IMR-90 (cell line): ENCODE measurements at regions not wholly inside any gene's neighbourhood (a gene's known extent, or its start where the extent isn't known, plus 50 kb on each side); places are given as distances from the start of the nearest gene placed in this dataset.

Source experiments
- ATAC-seq: fragments of 200-7000 bp; cut with Tn5 transposase; 2 replicates; pipeline ENCODE4 v1.9.1; 2020; ENCODE audit warnings: low read depth, mild to moderate bottlenecking, moderate library complexity
- BruUV-seq: library from RNA; stranded (reverse); fragments of 400-500 nt; replicated peaks from 2 replicates; lab custom pipeline; 2021; lab: Mats Ljungman, UMichigan
- CTCF ChIA-PET: fragments of 300-600 bp; formaldehyde crosslinking; extraction: SDS; loops from one replicate; lab custom pipeline; 2021; ENCODE audit warnings: antibody characterized with exemption; lab: Yijun Ruan, JAX
- POLR2A ChIA-PET: fragments of 300-600 bp; sonication (Branson Sonifier 250); formaldehyde crosslinking; loops from one replicate; lab custom pipeline; 2022; ENCODE audit warnings: antibody characterized with exemption; ENCODE audit not compliant: unreplicated experiment; lab: Charles Lee
- DNase-seq: peaks from one replicate; pipeline ENCODE4 v3.0.0; 2013
- H2AFZ ChIP-seq: replicated peaks from 2 replicates; pipeline ENCODE3; 2013; ENCODE audit warnings: low read length, mild to moderate bottlenecking; ENCODE audit not compliant: poor library complexity
- H2AK5ac ChIP-seq: 2 replicates; pipeline ENCODE4 v1.6.1; 2013; ENCODE audit warnings: low read depth, low read length, inconsistent platforms
- H2AK9ac ChIP-seq: replicated peaks from 2 replicates; pipeline ENCODE3; 2013; ENCODE audit warnings: mild to moderate bottlenecking, low read depth, low read length, moderate library complexity; ENCODE audit not compliant: poor library complexity
- H2BK120ac ChIP-seq: 2 replicates; pipeline ENCODE4 v1.6.1; 2013; ENCODE audit warnings: low read depth, low read length, inconsistent platforms
- H2BK15ac ChIP-seq: 3 replicates; pipeline ENCODE4 v1.6.1; 2013; ENCODE audit warnings: low read depth, low read length, inconsistent platforms
- H2BK20ac ChIP-seq: 2 replicates; pipeline ENCODE4 v1.6.1; 2013; ENCODE audit warnings: low read depth, mild to moderate bottlenecking, inconsistent platforms, low read length, moderate library complexity
- H2BK5ac ChIP-seq: 2 replicates; pipeline ENCODE4 v1.6.1; 2013; ENCODE audit warnings: mild to moderate bottlenecking, low read depth, low read length, inconsistent platforms; ENCODE audit not compliant: poor library complexity, severe bottlenecking
- H3K14ac ChIP-seq: replicated peaks from 2 replicates; pipeline ENCODE4 v1.6.1; 2013; ENCODE audit warnings: low read depth, low read length, inconsistent platforms
- H3K18ac ChIP-seq: 2 replicates; pipeline ENCODE4 v1.6.1; 2013; ENCODE audit warnings: low read depth, low read length, control low read depth
- H3K23ac ChIP-seq: 2 replicates; pipeline ENCODE4 v1.6.1; 2013; ENCODE audit warnings: low read depth, low read length, inconsistent platforms
- H3K27ac ChIP-seq: 2 replicates; pipeline ENCODE4 v1.5.1; 2013; ENCODE audit warnings: mild to moderate bottlenecking, control low read depth, low read length; ENCODE audit not compliant: insufficient read depth
- H3K27me3 ChIP-seq: 2 replicates; pipeline ENCODE4 v1.6.1; 2013; ENCODE audit warnings: low read length; ENCODE audit not compliant: control insufficient read depth, insufficient read depth
- H3K36me3 ChIP-seq: 2 replicates; pipeline ENCODE4 v1.6.1; 2013; ENCODE audit warnings: low read length, mixed read lengths; ENCODE audit not compliant: control insufficient read depth, insufficient read depth
- H3K4ac ChIP-seq: 2 replicates; pipeline ENCODE4 v1.6.1; 2013; ENCODE audit warnings: low read depth, low read length, inconsistent platforms
- H3K4me1 ChIP-seq: 2 replicates; pipeline ENCODE4 v1.6.1; 2013; ENCODE audit warnings: low read length, mixed read lengths; ENCODE audit not compliant: control insufficient read depth, insufficient read depth
- H3K4me2 ChIP-seq: 2 replicates; pipeline ENCODE4 v1.6.1; 2013; ENCODE audit warnings: low read depth, mild to moderate bottlenecking, control low read depth, low read length, moderate library complexity
- H3K4me3 ChIP-seq: 2 replicates; pipeline ENCODE4 v1.5.1; 2013; ENCODE audit warnings: low read depth, mild to moderate bottlenecking, control low read depth, low read length, moderate library complexity; ENCODE audit not compliant: insufficient read depth
- H3K56ac ChIP-seq: 2 replicates; pipeline ENCODE4 v1.6.1; 2013; ENCODE audit warnings: low read length, inconsistent platforms; ENCODE audit not compliant: insufficient read depth; ENCODE audit errors: extremely low read depth
- H3K79me1 ChIP-seq, 2 experiments: 2 replicates each; pipeline ENCODE4 v1.6.1; 2013; ENCODE audit warnings: low read length in 2 of 2, inconsistent platforms in 1 of 2, low read depth in 1 of 2
- H3K9ac ChIP-seq: 2 replicates; pipeline ENCODE4 v1.6.1; 2013; ENCODE audit warnings: low read depth, low read length, control low read depth
- H3K9me1 ChIP-seq: 2 replicates; pipeline ENCODE4 v1.6.1; 2013; ENCODE audit warnings: low read length, inconsistent platforms; ENCODE audit not compliant: insufficient read depth
- H3K9me3 ChIP-seq: 2 replicates; pipeline ENCODE4 v1.6.1; 2013; ENCODE audit warnings: low read length; ENCODE audit not compliant: control insufficient read depth, insufficient read depth
- H4K20me1 ChIP-seq: 2 replicates; pipeline ENCODE4 v1.6.1; 2013; ENCODE audit warnings: low read length, inconsistent platforms; ENCODE audit not compliant: insufficient read depth
- H4K5ac ChIP-seq: 2 replicates; pipeline ENCODE4 v1.6.1; 2013; ENCODE audit warnings: mild to moderate bottlenecking, low read depth, low read length, control low read depth
- H4K8ac ChIP-seq, 2 experiments: 2 replicates each; pipeline ENCODE4 v1.6.1; 2013; ENCODE audit warnings: low read depth in 2 of 2, low read length in 2 of 2, control low read depth in 1 of 2, inconsistent platforms in 1 of 2
- H4K91ac ChIP-seq: 2 replicates; pipeline ENCODE4 v1.6.1; 2013; ENCODE audit warnings: low read depth, low read length, inconsistent platforms; ENCODE audit not compliant: insufficient read depth
- BHLHE40 ChIP-seq: fragments of 150-350 bp; IDR thresholded peaks from 2 replicates; pipeline ENCODE4 v1.6.1; 2016; ENCODE audit warnings: mild to moderate bottlenecking, low read depth, low read length
- CEBPB ChIP-seq: IDR thresholded peaks from 2 replicates; pipeline ENCODE4 v1.6.1; 2012; ENCODE audit warnings: low read depth, low read length, improper control_type of control experiment
- CHD1 ChIP-seq: IDR thresholded peaks from 2 replicates; pipeline ENCODE4 v1.6.1; 2012; ENCODE audit warnings: low read depth, low read length, improper control_type of control experiment
- CTCF ChIP-seq: conservative IDR thresholded peaks from 2 replicates; pipeline ENCODE4 v1.5.1; 2012; ENCODE audit warnings: mild to moderate bottlenecking, low read depth, low read length, improper control_type of control experiment
- FOS ChIP-seq: fragments of 150-350 bp; IDR thresholded peaks from 2 replicates; pipeline ENCODE4 v1.6.1; 2016; ENCODE audit warnings: low read depth, low read length
- MAFK ChIP-seq: IDR thresholded peaks from 2 replicates; pipeline ENCODE4 v1.6.1; 2012; ENCODE audit warnings: low read depth, low read length, improper control_type of control experiment
- MAZ ChIP-seq: IDR thresholded peaks from 2 replicates; pipeline ENCODE4 v1.6.1; 2012; ENCODE audit warnings: low read depth, mild to moderate bottlenecking, low read length, improper control_type of control experiment, moderate library complexity, borderline replicate concordance
- MXI1 ChIP-seq: IDR thresholded peaks from 2 replicates; pipeline ENCODE4 v1.6.1; 2012; ENCODE audit warnings: low read depth, mild to moderate bottlenecking, low read length, moderate library complexity, borderline replicate concordance
- NFE2L2 ChIP-seq: fragments of 150-350 bp; IDR thresholded peaks from 2 replicates; pipeline ENCODE4 v1.6.1; 2016; ENCODE audit warnings: low read depth, mild to moderate bottlenecking, low read length
- POLR2A ChIP-seq: IDR thresholded peaks from 2 replicates; pipeline ENCODE4 v1.6.1; 2012; ENCODE audit warnings: mild to moderate bottlenecking, low read depth, low read length
- RAD21 ChIP-seq: IDR thresholded peaks from 2 replicates; pipeline ENCODE4 v1.6.1; 2012; ENCODE audit warnings: low read length, improper control_type of control experiment
- RCOR1 ChIP-seq: IDR thresholded peaks from 2 replicates; pipeline ENCODE4 v1.6.1; 2012; ENCODE audit warnings: mild to moderate bottlenecking, low read length, improper control_type of control experiment; ENCODE audit not compliant: insufficient replicate concordance
- RFX5 ChIP-seq: IDR thresholded peaks from 2 replicates; pipeline ENCODE4 v1.8.0; 2012; ENCODE audit warnings: low read depth, mild to moderate bottlenecking, low read length, moderate library complexity
- SMC3 ChIP-seq: fragments of 150-350 bp; IDR thresholded peaks from 2 replicates; pipeline ENCODE4 v1.6.1; 2016; ENCODE audit warnings: low read depth, mild to moderate bottlenecking, antibody characterized with exemption, low read length, moderate library complexity
- USF2 ChIP-seq: fragments of 150-350 bp; IDR thresholded peaks from 2 replicates; pipeline ENCODE4 v1.6.1; 2017; ENCODE audit warnings: mild to moderate bottlenecking, antibody characterized with exemption, low read length, low read depth
- WGBS, 2 experiments: methylation state at CpG; one replicate each; pipeline versions ENCODE4 v1.1.5 to v1.1.7; 2013; ENCODE audit warnings: missing lambda C conversion rate in 2 of 2; ENCODE audit not compliant: insufficient read length in 1 of 2; ENCODE audit errors: extremely low coverage in 2 of 2; 5-methylcytosine and 5-hydroxymethylcytosine counted together
- dilution Hi-C: fragments of 300-500 bp; cut with HindIII; formaldehyde crosslinking; loops from one replicate; pipeline ENCODE4 v1.14.3; 2018; ENCODE audit warnings: low sequenced_read_pairs; ENCODE audit not compliant: unreplicated experiment
- in situ Hi-C: fragments of 300-500 bp; cut with MboI; formaldehyde crosslinking; loops from 3 replicates; pipeline ENCODE4 v1.14.3; 2019; ENCODE audit warnings: low sequenced_read_pairs, inconsistent platforms, mixed read lengths
- intact Hi-C: fragments of 100-400 bp; cut with micrococcal nuclease; formaldehyde crosslinking; loops from 2 replicates; pipeline ENCODE4 v1.10.0; 2022
- TF ChIP-seq, protein P1 (sequence below): fragments of 150-350 bp; IDR thresholded peaks from 2 replicates; pipeline ENCODE4 v1.6.1; 2016; ENCODE audit warnings: low read depth, mild to moderate bottlenecking, low read length, moderate library complexity, borderline replicate concordance

GRCh38 chr1:4853904-4854303, 199.5 kb downstream of the AJAP1 start:
- Histone ChIP-seq H3K4me1 (no peaks in the 10 kb centered on the region), H2AK5ac (no peak overlapping the region), H3K4me3 (no peak overlapping the region), H3K14ac (no peak overlapping the region), H3K4ac (no peak overlapping the region), H3K56ac (no peak overlapping the region), H2BK20ac (no peak overlapping the region), H3K9ac (no peak overlapping the region), H3K23ac (no peak overlapping the region), H2BK15ac (no peak overlapping the region), H2BK120ac (no peak overlapping the region), H3K18ac (no peak overlapping the region), H3K36me3 (no peaks in the 10 kb centered on the region), H3K9me3 (peaks cover 19% of the 10 kb centered on the region), H3K27me3 (no peaks in the 10 kb centered on the region), H3K4me2 (no peak overlapping the region), H4K20me1 (no peaks in the 10 kb centered on the region), H4K8ac (no peak overlapping the region), H2AK9ac (no peak overlapping the region), H4K5ac (no peak overlapping the region), H3K79me1 (no peaks in the 10 kb centered on the region), H4K91ac (no peak overlapping the region), H3K9me1 (no peaks in the 10 kb centered on the region), H2BK5ac (no peak overlapping the region), H3K27ac (no peak overlapping the region), H2AFZ (no peak overlapping the region)
- dilution Hi-C loops (no loop called here), in situ Hi-C loops (no loop called here), intact Hi-C loops (no loop called here)
- ATAC-seq (no peak), DNase-seq (no peak)
- TF ChIP-seq FOS (no peak), CHD1 (no peak), BHLHE40 (no peak), RAD21 (no peak), USF2 (no peak), POLR2A (no peak), RFX5 (no peak), MAZ (no peak), SMC3 (no peak), CEBPB (no peak), CTCF (no peak), NFE2L2 (no peak), MXI1 (no peak), MAFK (no peak), RCOR1 (no peak)
- TF ChIP-seq, protein P1, sequence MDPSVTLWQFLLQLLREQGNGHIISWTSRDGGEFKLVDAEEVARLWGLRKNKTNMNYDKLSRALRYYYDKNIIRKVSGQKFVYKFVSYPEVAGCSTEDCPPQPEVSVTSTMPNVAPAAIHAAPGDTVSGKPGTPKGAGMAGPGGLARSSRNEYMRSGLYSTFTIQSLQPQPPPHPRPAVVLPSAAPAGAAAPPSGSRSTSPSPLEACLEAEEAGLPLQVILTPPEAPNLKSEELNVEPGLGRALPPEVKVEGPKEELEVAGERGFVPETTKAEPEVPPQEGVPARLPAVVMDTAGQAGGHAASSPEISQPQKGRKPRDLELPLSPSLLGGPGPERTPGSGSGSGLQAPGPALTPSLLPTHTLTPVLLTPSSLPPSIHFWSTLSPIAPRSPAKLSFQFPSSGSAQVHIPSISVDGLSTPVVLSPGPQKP = no peak
- CTCF ChIA-PET = no interaction called here
- no TSS peak for BruUV-seq
- POLR2A ChIA-PET = no interaction called here
- no CpG with 5 or more reads among the region's 5 CpGs for WGBS, 2 experiments
